ENCODE measurements at regions not wholly inside any gene's neighbourhood (a gene's known extent, or its start where the extent isn't known, plus 50 kb on each side); places are given as distances from the start of the nearest gene placed in this dataset.

DNA sequence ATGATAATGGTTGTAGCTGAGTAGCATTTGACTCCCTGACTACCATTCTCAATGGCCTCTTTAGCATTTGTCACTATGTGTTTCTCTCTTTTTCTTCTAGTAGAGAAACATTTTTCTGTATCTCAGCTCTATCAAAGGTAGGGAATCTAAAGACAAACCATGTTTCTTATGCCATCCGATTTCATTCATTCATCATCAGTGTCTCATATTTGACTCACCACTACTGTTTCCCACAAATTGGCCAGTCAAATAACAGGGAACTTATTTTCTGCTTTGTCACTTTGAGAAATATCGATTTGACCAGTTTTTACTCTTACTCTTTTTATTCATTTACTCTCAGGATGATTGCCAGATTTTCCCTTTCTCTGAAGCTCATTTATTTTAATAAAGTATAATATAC is 282.3 kb downstream of the TMEM167A start (continued):
- TF ChIP-seq MEF2A (IDR thresholded peaks at IDR 0.05; ENCODE audit: insufficient read depth, low read depth, low read length) (no peak), RBBP5 (conservative IDR thresholded peaks at IDR 0.05) (no peak), CBX3 (IDR thresholded peaks at IDR 0.05; ENCODE audit: borderline replicate concordance, low read depth) (no peak), CEBPB (IDR thresholded peaks at IDR 0.05; ENCODE audit: borderline replicate concordance in 1 of 2, low read depth in 2 of 2, low read length in 2 of 2) (no peak)

DNA sequence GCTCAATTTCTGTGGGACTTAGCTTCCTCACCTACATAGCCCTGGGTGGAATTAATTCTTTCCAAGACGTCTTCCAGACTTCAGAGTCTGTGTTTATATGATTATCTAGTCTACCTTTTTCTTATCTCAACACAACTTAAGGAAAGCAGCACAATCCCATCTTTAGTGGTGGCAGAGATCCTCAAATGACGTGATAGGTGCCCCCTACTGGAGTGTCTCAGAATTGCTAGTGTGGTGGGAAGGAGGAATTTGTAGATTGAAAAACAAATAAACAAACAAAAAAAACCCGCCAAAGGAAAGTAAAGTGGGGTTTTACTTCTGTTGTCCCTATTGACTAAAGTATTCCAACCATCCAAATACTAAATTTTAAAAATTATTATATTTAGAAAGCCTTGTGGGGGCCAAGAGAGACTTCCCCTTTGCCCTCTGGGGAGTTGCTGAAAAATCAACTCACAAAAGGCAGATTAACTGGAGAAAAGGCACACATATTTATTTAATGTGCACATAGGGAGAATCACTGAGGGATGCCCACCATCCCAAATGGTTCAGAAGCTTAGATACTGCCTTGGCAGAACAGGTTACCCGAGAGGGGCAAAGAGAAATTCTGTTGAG is 283.3 kb downstream of the TMEM167A start:
- POLR2A ChIA-PET, result no interaction called here
- Histone ChIP-seq H3K9me3 (replicated peaks; ENCODE audit: control insufficient read depth, insufficient read depth, low read length) (no peaks in the 10 kb centered on the region), H3K36me3 (ENCODE audit: control insufficient read depth in 2 of 2, insufficient read depth in 2 of 2, low read length in 1 of 2) (no peaks in the 10 kb centered on the region), H3K27me3 (replicated peaks in 1 of 2; ENCODE audit: control insufficient read depth in 2 of 2, insufficient read depth in 2 of 2, low read length in 1 of 2) (no peaks in the 10 kb centered on the region), H3K4me3 (no peak overlapping the region), H3K4me2 (ENCODE audit: control insufficient read depth, insufficient read depth) (no peak overlapping the region), H3K4me1 (ENCODE audit: control insufficient read depth, insufficient read depth, low read length) (no peaks in the 10 kb centered on the region), H3K9ac (ENCODE audit: control insufficient read depth, insufficient read depth, low read length) (no peak overlapping the region), H3K27ac (ENCODE audit: control insufficient read depth, insufficient read depth) (no peak overlapping the region), H2AFZ (ENCODE audit: control insufficient read depth, low read depth, low read length) (no peak overlapping the region), H4K20me1 (ENCODE audit: control insufficient read depth, insufficient read depth) (no peaks in the 10 kb centered on the region), H3K79me2 (ENCODE audit: control insufficient read depth, insufficient read depth, low read length) (no peaks in the 10 kb centered on the region)
- RAD21 ChIA-PET (ENCODE audit: unreplicated experiment), result no interaction called here
- intact Hi-C loops (cut with micrococcal nuclease; ENCODE audit: unreplicated experiment) (loop anchor here (1.0 to 5.0 kb wide), 2 partner anchors 152 to 442 kb away; no protein-coding TSS in a partner anchor), in situ Hi-C loops (cut with MboI) (no loop called here)
- no TSS peak for BruUV-seq (replicated peaks)
- 16% methylated on average over 4 of the region's 4 CpGs for WGBS (ENCODE audit: insufficient coverage, insufficient replicate concordance, low lambda C conversion rate, missing lambda C conversion rate)
- FAIRE-seq, result peak; percentile 44
- no peak for ATAC-seq
- CTCF ChIA-PET, result interaction anchor here (0.6 to 3.5 kb wide), 7 partner anchors 9 to 637 kb away, joined by 3 to 19 read pairs (median 3); no protein-coding TSS in a partner anchor
- DNase-seq (ENCODE audit: low read depth, low spot score), result no peak
- SMC1A ChIA-PET (ENCODE audit: uncharacterized antibody, unreplicated experiment), result interaction anchor here (0.6 to 1.3 kb wide), 3 partner anchors 26 to 481 kb away, joined by 3 to 4 read pairs (median 4); no protein-coding TSS in a partner anchor
- TF ChIP-seq SIX5 (IDR thresholded peaks at IDR 0.05; ENCODE audit: low read depth, low read length, severe bottlenecking) (no peak), HDGF (IDR thresholded peaks at IDR 0.05) (no peak), ZBED1 (IDR thresholded peaks at IDR 0.05; ENCODE audit: borderline replicate concordance) (no peak), YY1 (IDR thresholded peaks at IDR 0.05; ENCODE audit: low read depth, low read length) (no peak), CREB1 (IDR thresholded peaks at IDR 0.05; ENCODE audit: low read depth) (no peak), CHD4 (IDR thresholded peaks at IDR 0.05) (no peak), RAD21 (IDR thresholded peaks at IDR 0.05; ENCODE audit: insufficient read depth, low read depth, low read length) (peak; percentile 44), PAX8 (IDR thresholded peaks at IDR 0.05) (no peak), SMC3 (IDR thresholded peaks at IDR 0.05; ENCODE audit: borderline replicate concordance, low read length) (peak; percentile 41; the same call in 1 of the 2 replicates), CREM (IDR thresholded peaks at IDR 0.05; ENCODE audit: low read depth) (no peak), ETV6 (conservative IDR thresholded peaks at IDR 0.05 in 1 of 2, IDR thresholded peaks at IDR 0.05 in 1 of 2; ENCODE audit: borderline replicate concordance in 1 of 2, low read depth in 1 of 2) (no peak), NR2F1 (conservative IDR thresholded peaks at IDR 0.05) (no peak), BMI1 (IDR thresholded peaks at IDR 0.05; ENCODE audit: borderline replicate concordance) (no peak)
- TF ChIP-seq, protein P1, sequence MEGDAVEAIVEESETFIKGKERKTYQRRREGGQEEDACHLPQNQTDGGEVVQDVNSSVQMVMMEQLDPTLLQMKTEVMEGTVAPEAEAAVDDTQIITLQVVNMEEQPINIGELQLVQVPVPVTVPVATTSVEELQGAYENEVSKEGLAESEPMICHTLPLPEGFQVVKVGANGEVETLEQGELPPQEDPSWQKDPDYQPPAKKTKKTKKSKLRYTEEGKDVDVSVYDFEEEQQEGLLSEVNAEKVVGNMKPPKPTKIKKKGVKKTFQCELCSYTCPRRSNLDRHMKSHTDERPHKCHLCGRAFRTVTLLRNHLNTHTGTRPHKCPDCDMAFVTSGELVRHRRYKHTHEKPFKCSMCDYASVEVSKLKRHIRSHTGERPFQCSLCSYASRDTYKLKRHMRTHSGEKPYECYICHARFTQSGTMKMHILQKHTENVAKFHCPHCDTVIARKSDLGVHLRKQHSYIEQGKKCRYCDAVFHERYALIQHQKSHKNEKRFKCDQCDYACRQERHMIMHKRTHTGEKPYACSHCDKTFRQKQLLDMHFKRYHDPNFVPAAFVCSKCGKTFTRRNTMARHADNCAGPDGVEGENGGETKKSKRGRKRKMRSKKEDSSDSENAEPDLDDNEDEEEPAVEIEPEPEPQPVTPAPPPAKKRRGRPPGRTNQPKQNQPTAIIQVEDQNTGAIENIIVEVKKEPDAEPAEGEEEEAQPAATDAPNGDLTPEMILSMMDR (IDR thresholded peaks at IDR 0.05 in 2 of 3, conservative IDR thresholded peaks at IDR 0.05 in 1 of 3; ENCODE audit: control insufficient read depth in 2 of 3, extremely low read depth in 1 of 3, insufficient read depth in 1 of 3, low read depth in 3 of 3, low read length in 3 of 3), result peak; percentile 19 to 66 (median 51); a peak in 5 of 6 replicates
- TF ChIP-seq, protein P2, sequence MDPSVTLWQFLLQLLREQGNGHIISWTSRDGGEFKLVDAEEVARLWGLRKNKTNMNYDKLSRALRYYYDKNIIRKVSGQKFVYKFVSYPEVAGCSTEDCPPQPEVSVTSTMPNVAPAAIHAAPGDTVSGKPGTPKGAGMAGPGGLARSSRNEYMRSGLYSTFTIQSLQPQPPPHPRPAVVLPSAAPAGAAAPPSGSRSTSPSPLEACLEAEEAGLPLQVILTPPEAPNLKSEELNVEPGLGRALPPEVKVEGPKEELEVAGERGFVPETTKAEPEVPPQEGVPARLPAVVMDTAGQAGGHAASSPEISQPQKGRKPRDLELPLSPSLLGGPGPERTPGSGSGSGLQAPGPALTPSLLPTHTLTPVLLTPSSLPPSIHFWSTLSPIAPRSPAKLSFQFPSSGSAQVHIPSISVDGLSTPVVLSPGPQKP (IDR thresholded peaks at IDR 0.05; ENCODE audit: low read depth, low read length), result no peak
- TF ChIP-seq, protein P3, sequence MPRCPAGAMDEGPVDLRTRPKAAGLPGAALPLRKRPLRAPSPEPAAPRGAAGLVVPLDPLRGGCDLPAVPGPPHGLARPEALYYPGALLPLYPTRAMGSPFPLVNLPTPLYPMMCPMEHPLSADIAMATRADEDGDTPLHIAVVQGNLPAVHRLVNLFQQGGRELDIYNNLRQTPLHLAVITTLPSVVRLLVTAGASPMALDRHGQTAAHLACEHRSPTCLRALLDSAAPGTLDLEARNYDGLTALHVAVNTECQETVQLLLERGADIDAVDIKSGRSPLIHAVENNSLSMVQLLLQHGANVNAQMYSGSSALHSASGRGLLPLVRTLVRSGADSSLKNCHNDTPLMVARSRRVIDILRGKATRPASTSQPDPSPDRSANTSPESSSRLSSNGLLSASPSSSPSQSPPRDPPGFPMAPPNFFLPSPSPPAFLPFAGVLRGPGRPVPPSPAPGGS (IDR thresholded peaks at IDR 0.05; ENCODE audit: borderline replicate concordance, insufficient read depth, low read depth, low read length, poor library complexity, severe bottlenecking), result no peak

Measured in GM12878 (cell line).